ENCODE measurements at regions not wholly inside any gene's neighbourhood (a gene's known extent, or its start where the extent isn't known, plus 50 kb on each side); places are given as distances from the start of the nearest gene placed in this dataset.

DNA sequence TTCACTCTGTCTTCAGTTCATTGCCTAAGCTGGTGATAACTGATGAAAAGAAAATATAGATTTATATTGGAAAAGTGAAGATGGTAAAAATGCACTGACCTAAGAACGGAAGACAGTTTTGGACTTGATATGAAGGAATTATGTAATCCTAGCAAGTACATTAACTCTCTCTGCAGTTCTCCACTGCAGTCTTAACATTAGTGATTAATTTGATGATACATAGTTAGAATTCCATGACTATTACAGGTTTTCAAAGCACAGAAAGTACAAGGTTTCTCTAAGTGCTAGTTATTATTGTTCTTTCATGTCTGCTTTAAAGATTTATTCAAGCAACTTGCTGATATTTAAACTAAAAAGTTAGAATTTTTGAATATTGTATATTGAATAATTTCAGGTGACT, 1591.7 kb upstream of the ADGRL3 start:
- TF ChIP-seq POLR2AphosphoS5 (IDR thresholded peaks at IDR 0.05; ENCODE audit: low read depth, low read length) (no peak), SIN3A (IDR thresholded peaks at IDR 0.05; ENCODE audit: borderline replicate concordance, insufficient read depth, low read length) (no peak), TAF1 (IDR thresholded peaks at IDR 0.05; ENCODE audit: borderline replicate concordance, insufficient read depth, low read length) (no peak), FOXP2 (optimal IDR thresholded peaks at IDR 0.05; ENCODE audit: borderline replicate concordance, extremely low read depth, extremely low read length, insufficient read depth) (no peak)
- TF ChIP-seq, protein P1, sequence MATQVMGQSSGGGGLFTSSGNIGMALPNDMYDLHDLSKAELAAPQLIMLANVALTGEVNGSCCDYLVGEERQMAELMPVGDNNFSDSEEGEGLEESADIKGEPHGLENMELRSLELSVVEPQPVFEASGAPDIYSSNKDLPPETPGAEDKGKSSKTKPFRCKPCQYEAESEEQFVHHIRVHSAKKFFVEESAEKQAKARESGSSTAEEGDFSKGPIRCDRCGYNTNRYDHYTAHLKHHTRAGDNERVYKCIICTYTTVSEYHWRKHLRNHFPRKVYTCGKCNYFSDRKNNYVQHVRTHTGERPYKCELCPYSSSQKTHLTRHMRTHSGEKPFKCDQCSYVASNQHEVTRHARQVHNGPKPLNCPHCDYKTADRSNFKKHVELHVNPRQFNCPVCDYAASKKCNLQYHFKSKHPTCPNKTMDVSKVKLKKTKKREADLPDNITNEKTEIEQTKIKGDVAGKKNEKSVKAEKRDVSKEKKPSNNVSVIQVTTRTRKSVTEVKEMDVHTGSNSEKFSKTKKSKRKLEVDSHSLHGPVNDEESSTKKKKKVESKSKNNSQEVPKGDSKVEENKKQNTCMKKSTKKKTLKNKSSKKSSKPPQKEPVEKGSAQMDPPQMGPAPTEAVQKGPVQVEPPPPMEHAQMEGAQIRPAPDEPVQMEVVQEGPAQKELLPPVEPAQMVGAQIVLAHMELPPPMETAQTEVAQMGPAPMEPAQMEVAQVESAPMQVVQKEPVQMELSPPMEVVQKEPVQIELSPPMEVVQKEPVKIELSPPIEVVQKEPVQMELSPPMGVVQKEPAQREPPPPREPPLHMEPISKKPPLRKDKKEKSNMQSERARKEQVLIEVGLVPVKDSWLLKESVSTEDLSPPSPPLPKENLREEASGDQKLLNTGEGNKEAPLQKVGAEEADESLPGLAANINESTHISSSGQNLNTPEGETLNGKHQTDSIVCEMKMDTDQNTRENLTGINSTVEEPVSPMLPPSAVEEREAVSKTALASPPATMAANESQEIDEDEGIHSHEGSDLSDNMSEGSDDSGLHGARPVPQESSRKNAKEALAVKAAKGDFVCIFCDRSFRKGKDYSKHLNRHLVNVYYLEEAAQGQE (IDR thresholded peaks at IDR 0.05; ENCODE audit: insufficient read depth in 1 of 2, low read depth in 2 of 2, low read length in 2 of 2): no peak

DNA sequence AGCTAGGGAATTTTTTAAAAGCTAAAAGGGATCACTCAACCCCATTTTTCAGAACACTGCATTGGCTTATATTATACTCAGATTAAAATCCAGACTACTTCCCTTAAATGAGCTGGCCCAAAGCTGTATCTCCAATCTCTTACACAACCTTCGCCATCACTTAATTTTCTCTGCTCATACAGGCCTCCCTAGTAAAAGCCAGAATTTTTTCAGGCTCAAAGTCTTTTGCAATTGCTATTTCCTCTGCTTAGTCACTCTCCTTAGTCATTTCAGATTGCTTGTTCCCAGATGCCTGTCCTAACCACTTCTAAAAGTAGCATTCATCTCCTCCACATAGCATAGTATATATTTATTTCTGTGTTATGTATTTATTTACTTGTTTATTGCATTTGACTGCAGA, 1587.9 kb upstream of the ADGRL3 start:
- TF ChIP-seq TAF1 (IDR thresholded peaks at IDR 0.05; ENCODE audit: borderline replicate concordance, insufficient read depth, low read length) (no peak), FOXP2 (optimal IDR thresholded peaks at IDR 0.05; ENCODE audit: borderline replicate concordance, extremely low read depth, extremely low read length, insufficient read depth) (no peak), POLR2AphosphoS5 (IDR thresholded peaks at IDR 0.05; ENCODE audit: low read depth, low read length) (no peak), SIN3A (IDR thresholded peaks at IDR 0.05; ENCODE audit: borderline replicate concordance, insufficient read depth, low read length) (no peak)
- TF ChIP-seq, protein P1 (IDR thresholded peaks at IDR 0.05; ENCODE audit: insufficient read depth in 1 of 2, low read depth in 2 of 2, low read length in 2 of 2): no peak

DNA sequence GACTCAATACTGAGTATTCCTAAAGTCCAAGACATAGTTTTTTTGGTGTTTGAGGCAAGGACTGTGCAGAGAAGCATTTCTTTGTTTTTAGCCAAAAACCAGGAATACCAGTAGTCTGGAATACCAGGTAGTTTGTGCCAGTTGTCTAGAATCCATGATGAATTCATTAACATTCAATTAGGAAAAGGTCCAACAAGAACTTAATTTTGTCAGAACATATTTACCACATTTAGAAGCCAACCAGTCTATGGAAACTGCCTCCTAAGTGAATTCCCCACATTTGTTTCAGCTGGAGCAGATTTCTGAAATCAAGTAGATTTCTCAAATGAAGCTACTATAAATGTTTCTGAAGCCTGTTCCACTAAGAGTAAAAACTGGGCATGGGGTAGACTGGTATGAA, 1584.8 kb upstream of the ADGRL3 start:
- TF ChIP-seq TAF1 (IDR thresholded peaks at IDR 0.05; ENCODE audit: borderline replicate concordance, insufficient read depth, low read length) (no peak), SIN3A (IDR thresholded peaks at IDR 0.05; ENCODE audit: borderline replicate concordance, insufficient read depth, low read length) (no peak)
- TF ChIP-seq, protein P1 (IDR thresholded peaks at IDR 0.05; ENCODE audit: insufficient read depth in 1 of 2, low read depth in 2 of 2, low read length in 2 of 2): no peak

DNA sequence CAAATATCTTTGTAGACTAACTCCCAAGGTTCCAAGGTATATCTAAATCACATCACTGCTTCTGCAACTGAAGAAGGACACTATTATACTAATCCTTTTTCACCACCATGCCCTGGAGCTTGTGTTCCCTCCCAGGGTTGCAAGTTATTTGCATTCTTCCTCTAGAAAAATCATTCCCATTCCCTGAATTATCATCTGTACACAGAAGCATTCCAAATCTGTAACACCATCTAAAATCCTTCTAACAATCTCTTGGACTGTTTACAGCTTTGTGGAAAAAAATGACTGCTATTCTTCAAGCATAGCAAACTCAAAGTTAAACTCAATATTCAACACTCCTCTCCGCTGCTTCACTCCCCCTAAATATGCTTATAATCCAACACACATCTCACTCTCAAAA, 1570.8 kb upstream of the ADGRL3 start:
- TF ChIP-seq SIN3A (IDR thresholded peaks at IDR 0.05; ENCODE audit: borderline replicate concordance, insufficient read depth, low read length) (no peak), FOXP2 (optimal IDR thresholded peaks at IDR 0.05; ENCODE audit: borderline replicate concordance, extremely low read depth, extremely low read length, insufficient read depth) (no peak), TAF1 (IDR thresholded peaks at IDR 0.05; ENCODE audit: borderline replicate concordance, insufficient read depth, low read length) (no peak), POLR2AphosphoS5 (IDR thresholded peaks at IDR 0.05; ENCODE audit: low read depth, low read length) (no peak)
- TF ChIP-seq, protein P1 (IDR thresholded peaks at IDR 0.05; ENCODE audit: insufficient read depth in 1 of 2, low read depth in 2 of 2, low read length in 2 of 2): no peak

DNA sequence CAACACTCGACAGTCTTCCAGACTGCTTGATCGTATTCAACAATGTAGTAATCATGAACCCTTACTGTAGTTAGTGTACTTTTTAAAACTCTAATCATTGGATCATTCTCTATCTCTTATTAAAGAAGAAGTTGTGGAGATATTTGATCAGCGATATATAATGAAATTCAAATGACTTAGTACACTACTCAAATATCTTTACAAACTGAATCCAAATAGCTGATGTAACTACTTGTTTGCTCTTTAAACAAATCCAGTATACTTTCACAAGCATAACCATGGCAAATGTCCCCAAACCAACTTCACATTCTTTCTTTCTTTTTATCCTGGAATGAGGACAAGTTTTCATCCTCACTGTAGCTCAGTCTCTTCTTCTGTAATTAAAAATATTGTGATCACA, 1569.9 kb upstream of the ADGRL3 start:
- TF ChIP-seq, protein P1 (IDR thresholded peaks at IDR 0.05; ENCODE audit: insufficient read depth in 1 of 2, low read depth in 2 of 2, low read length in 2 of 2): no peak
- no peak for TF ChIP-seq TAF1 (IDR thresholded peaks at IDR 0.05; ENCODE audit: borderline replicate concordance, insufficient read depth, low read length)
- TF ChIP-seq SIN3A (IDR thresholded peaks at IDR 0.05; ENCODE audit: borderline replicate concordance, insufficient read depth, low read length): no peak
- no peak for TF ChIP-seq FOXP2 (optimal IDR thresholded peaks at IDR 0.05; ENCODE audit: borderline replicate concordance, extremely low read depth, extremely low read length, insufficient read depth)
- no peak for TF ChIP-seq POLR2AphosphoS5 (IDR thresholded peaks at IDR 0.05; ENCODE audit: low read depth, low read length)

All from PFSK-1 (cell line).